MM.1S (cell line): ENCODE measurements at regions not wholly inside any gene's neighbourhood (a gene's known extent, or its start where the extent isn't known, plus 50 kb on each side); places are given as distances from the start of the nearest gene placed in this dataset.

Source experiments
- DNase-seq: peaks from one replicate; pipeline ENCODE4 v3.0.0-alpha.2; 2015
- H2AFZ ChIP-seq: fragments of 300-600 bp; sonication (generic); 2 replicates; pipeline ENCODE4 v1.6.0; 2016; ENCODE audit warnings: antibody characterized with exemption, low read length
- H3F3A ChIP-seq: fragments of 300-600 bp; sonication (generic); 2 replicates; pipeline ENCODE4 v1.6.1; 2016; ENCODE audit warnings: mild to moderate bottlenecking, antibody characterized with exemption, low read length, moderate library complexity, mixed read lengths; ENCODE audit not compliant: insufficient read depth
- H3K27ac ChIP-seq: fragments of 300-600 bp; sonication (generic); 2 replicates; pipeline ENCODE4 v1.5.1; 2016; ENCODE audit warnings: mild to moderate bottlenecking, low read length
- H3K27me3 ChIP-seq: fragments of 300-600 bp; sonication (generic); replicated peaks from 2 replicates; pipeline ENCODE4 v1.6.0; 2016; ENCODE audit warnings: low read length; ENCODE audit not compliant: insufficient read depth
- H3K36me3 ChIP-seq: fragments of 300-600 bp; sonication (generic); replicated peaks from 2 replicates; pipeline ENCODE4 v1.6.1; 2016; ENCODE audit warnings: mild to moderate bottlenecking, low read length, mixed read lengths; ENCODE audit not compliant: insufficient read depth
- H3K4me1 ChIP-seq: fragments of 300-600 bp; sonication (generic); 2 replicates; pipeline ENCODE4 v1.6.1; 2016; ENCODE audit warnings: low read length, mixed read lengths
- H3K4me2 ChIP-seq: fragments of 300-600 bp; sonication (generic); 2 replicates; pipeline ENCODE4 v1.6.0; 2016; ENCODE audit warnings: low read depth, low read length
- H3K4me3 ChIP-seq: fragments of 300-600 bp; sonication (generic); 2 replicates; pipeline ENCODE4 v1.5.1; 2016; ENCODE audit warnings: low read length, mixed read lengths
- H3K79me2 ChIP-seq: fragments of 300-600 bp; sonication (generic); 2 replicates; pipeline ENCODE4 v1.6.1; 2016; ENCODE audit warnings: mixed run types, low read length, mixed read lengths
- H3K9ac ChIP-seq: fragments of 300-600 bp; sonication (generic); 2 replicates; pipeline ENCODE4 v1.6.1; 2016; ENCODE audit warnings: low read length, mixed read lengths
- H3K9me2 ChIP-seq: fragments of 300-600 bp; sonication (generic); replicated peaks from 2 replicates; pipeline ENCODE4 v1.6.1; 2016; ENCODE audit warnings: mild to moderate bottlenecking, low read length, mixed read lengths; ENCODE audit not compliant: insufficient read depth
- H3K9me3 ChIP-seq: fragments of 300-600 bp; sonication (generic); replicated peaks from 2 replicates; pipeline ENCODE4 v1.6.1; 2016; ENCODE audit warnings: mild to moderate bottlenecking, low read length, mixed read lengths; ENCODE audit not compliant: insufficient read depth
- H4K20me1 ChIP-seq: fragments of 300-600 bp; sonication (generic); 2 replicates; pipeline ENCODE4 v1.6.1; 2016; ENCODE audit warnings: mild to moderate bottlenecking, low read length, moderate library complexity, mixed read lengths; ENCODE audit not compliant: insufficient read depth
- CTCF ChIP-seq: fragments of 300-600 bp; sonication (generic); IDR thresholded peaks from 2 replicates; pipeline ENCODE4 v1.5.1; 2016; ENCODE audit warnings: antibody characterized with exemption, low read length, mixed read lengths
- EZH2 ChIP-seq: fragments of 300-600 bp; sonication (generic); optimal IDR thresholded peaks from 2 replicates; pipeline ENCODE3; 2017; ENCODE audit warnings: low read depth, mild to moderate bottlenecking, antibody characterized with exemption, low read length, mixed read lengths
- EZH2phosphoT487 ChIP-seq: fragments of 300-600 bp; sonication (generic); IDR thresholded peaks from 2 replicates; pipeline ENCODE4 v1.6.1; 2018; ENCODE audit warnings: antibody characterized with exemption, low read length

GRCh38 chr18:44453505-44453904 is 227.2 kb upstream of the SETBP1 start:
- no peaks in the 10 kb centered on the region for H3K27me3 ChIP-seq
- no peaks in the 10 kb centered on the region for H3K36me3 ChIP-seq
- no peak overlapping the region for H3K27ac ChIP-seq
- H3F3A ChIP-seq = no peaks in the 10 kb centered on the region
- H3K9me2 ChIP-seq = no peaks in the 10 kb centered on the region
- H3K9me3 ChIP-seq = no peaks in the 10 kb centered on the region
- H3K79me2 ChIP-seq = no peaks in the 10 kb centered on the region
- H4K20me1 ChIP-seq = no peaks in the 10 kb centered on the region
- H2AFZ ChIP-seq = no peak overlapping the region
- DNase-seq = no peak
- no peak for TF ChIP-seq CTCF
- no peak for TF ChIP-seq EZH2phosphoT487
- TF ChIP-seq EZH2 = no peak
- no peak overlapping the region for H3K4me2 ChIP-seq
- no peaks in the 10 kb centered on the region for H3K4me1 ChIP-seq
- no peak overlapping the region for H3K9ac ChIP-seq
- H3K4me3 ChIP-seq = no peak overlapping the region

GRCh38 chr18:44458777-44459176 is 221.9 kb upstream of the SETBP1 start:
- H3K9me3 ChIP-seq = no peaks in the 10 kb centered on the region
- H2AFZ ChIP-seq = no peak overlapping the region
- H4K20me1 ChIP-seq = no peaks in the 10 kb centered on the region
- H3K4me1 ChIP-seq = no peaks in the 10 kb centered on the region
- H3K9ac ChIP-seq = no peak overlapping the region
- no peak for DNase-seq
- H3K27me3 ChIP-seq = no peaks in the 10 kb centered on the region
- no peak overlapping the region for H3K4me2 ChIP-seq
- H3K9me2 ChIP-seq = no peaks in the 10 kb centered on the region
- no peaks in the 10 kb centered on the region for H3K79me2 ChIP-seq
- H3K36me3 ChIP-seq = no peaks in the 10 kb centered on the region
- no peak overlapping the region for H3K4me3 ChIP-seq
- no peak overlapping the region for H3K27ac ChIP-seq
- no peak for TF ChIP-seq EZH2
- TF ChIP-seq EZH2phosphoT487 = no peak
- no peak for TF ChIP-seq CTCF
- H3F3A ChIP-seq = no peaks in the 10 kb centered on the region

GRCh38 chr18:44464398-44465180 is 216.1 kb upstream of the SETBP1 start:
- Histone ChIP-seq H3K9ac (no peak overlapping the region), H3K27ac (no peak overlapping the region), H3K9me2 (no peaks in the 10 kb centered on the region), H3F3A (no peaks in the 10 kb centered on the region), H3K4me3 (no peak overlapping the region), H3K79me2 (no peaks in the 10 kb centered on the region), H2AFZ (no peak overlapping the region), H3K9me3 (no peaks in the 10 kb centered on the region), H3K4me2 (no peak overlapping the region), H3K36me3 (no peaks in the 10 kb centered on the region), H3K27me3 (no peaks in the 10 kb centered on the region), H3K4me1 (no peaks in the 10 kb centered on the region), H4K20me1 (no peaks in the 10 kb centered on the region)
- no peak for DNase-seq
- TF ChIP-seq EZH2 (no peak), CTCF (no peak)
